ENCODE measurements at regions not wholly inside any gene's neighbourhood (a gene's known extent, or its start where the extent isn't known, plus 50 kb on each side); places are given as distances from the start of the nearest gene placed in this dataset.

GRCh38 chr10:55858730-55859129 lies 502.3 kb downstream of the ZWINT start:
- no peaks in the 10 kb centered on the region for H3K4me1 ChIP-seq (ENCODE audit: insufficient read depth, low read length)
- no peak overlapping the region for H3K4me3 ChIP-seq (ENCODE audit: low read length)
- BruUV-seq (replicated peaks): no TSS peak
- no peaks in the 10 kb centered on the region for H3F3A ChIP-seq (ENCODE audit: low read length, unreplicated experiment)
- no peaks in the 10 kb centered on the region for H3K79me2 ChIP-seq (ENCODE audit: low read length)
- no peaks in the 10 kb centered on the region for H4K20me1 ChIP-seq (ENCODE audit: low read length)
- peaks cover 10% of the 10 kb centered on the region; the same call in 1 of the 2 replicates for H3K9me3 ChIP-seq (ENCODE audit: low read length)
- DNase-seq (no peak), ATAC-seq (peak; percentile 90)
- no peak overlapping the region for H2AFZ ChIP-seq (ENCODE audit: low read length)
- intact Hi-C loops (cut with micrococcal nuclease): no loop called here
- H3K27ac ChIP-seq (ENCODE audit: low read length): no peak overlapping the region
- no peak overlapping the region for H3K9ac ChIP-seq (ENCODE audit: low read length)
- CTCF ChIA-PET: no interaction called here
- H3K9me2 ChIP-seq (replicated peaks; ENCODE audit: low read length): no peaks in the 10 kb centered on the region
- H3K4me2 ChIP-seq (ENCODE audit: low read length): no peak overlapping the region
- H3K36me3 ChIP-seq (ENCODE audit: low read depth, low read length): no peaks in the 10 kb centered on the region
- POLR2A ChIA-PET (ENCODE audit: unreplicated experiment): no interaction called here
- TF ChIP-seq EZH2 (IDR thresholded peaks at IDR 0.05; ENCODE audit: low read length, unreplicated experiment) (no peak), EZH2phosphoT487 (IDR thresholded peaks at IDR 0.05; ENCODE audit: borderline replicate concordance, low read length) (no peak)
- H3K27me3 ChIP-seq (ENCODE audit: low read length): no peaks in the 10 kb centered on the region

GRCh38 chr10:55852900-55853299 lies 508.2 kb downstream of the ZWINT start:
- ChIA-PET POLR2A (ENCODE audit: unreplicated experiment) (no interaction called here), CTCF (no interaction called here)
- Histone ChIP-seq H2AFZ (ENCODE audit: low read length) (no peak overlapping the region), H3K4me1 (ENCODE audit: insufficient read depth, low read length) (no peaks in the 10 kb centered on the region), H3K4me3 (ENCODE audit: low read length) (no peak overlapping the region), H3K4me2 (ENCODE audit: low read length) (no peak overlapping the region), H3K79me2 (ENCODE audit: low read length) (no peaks in the 10 kb centered on the region), H3K36me3 (ENCODE audit: low read depth, low read length) (no peaks in the 10 kb centered on the region), H3K27ac (ENCODE audit: low read length) (no peak overlapping the region), H3F3A (ENCODE audit: low read length, unreplicated experiment) (no peaks in the 10 kb centered on the region), H3K9ac (ENCODE audit: low read length) (no peak overlapping the region), H3K9me3 (ENCODE audit: low read length) (no peaks in the 10 kb centered on the region), H4K20me1 (ENCODE audit: low read length) (no peaks in the 10 kb centered on the region), H3K27me3 (ENCODE audit: low read length) (no peaks in the 10 kb centered on the region), H3K9me2 (replicated peaks; ENCODE audit: low read length) (no peaks in the 10 kb centered on the region)
- no peak for ATAC-seq
- no peak for DNase-seq
- no TSS peak for BruUV-seq (replicated peaks)
- TF ChIP-seq EZH2phosphoT487 (IDR thresholded peaks at IDR 0.05; ENCODE audit: borderline replicate concordance, low read length) (no peak), CTCF (conservative IDR thresholded peaks at IDR 0.05; ENCODE audit: low read depth, low read length) (no peak), EZH2 (IDR thresholded peaks at IDR 0.05; ENCODE audit: low read length, unreplicated experiment) (no peak)
- intact Hi-C loops (cut with micrococcal nuclease): no loop called here

GRCh38 chr10:55837273-55837672 lies 523.8 kb downstream of the ZWINT start:
- no peak overlapping the region for H2AFZ ChIP-seq (ENCODE audit: low read length)
- no peak overlapping the region for H3K27ac ChIP-seq (ENCODE audit: low read length)
- H3K36me3 ChIP-seq (ENCODE audit: low read depth, low read length): no peaks in the 10 kb centered on the region
- no TSS peak for BruUV-seq (replicated peaks)
- no peak for ATAC-seq
- DNase-seq: no peak
- no peaks in the 10 kb centered on the region for H3F3A ChIP-seq (ENCODE audit: low read length, unreplicated experiment)
- no peaks in the 10 kb centered on the region for H3K79me2 ChIP-seq (ENCODE audit: low read length)
- ChIA-PET POLR2A (ENCODE audit: unreplicated experiment) (interaction anchor here (0.7 kb wide), 1 partner anchor 127 kb away, joined by 3 read pairs; no protein-coding TSS in a partner anchor), CTCF (no interaction called here)
- no peaks in the 10 kb centered on the region for H3K9me3 ChIP-seq (ENCODE audit: low read length)
- H3K9me2 ChIP-seq (replicated peaks; ENCODE audit: low read length): no peaks in the 10 kb centered on the region
- TF ChIP-seq EZH2phosphoT487 (IDR thresholded peaks at IDR 0.05; ENCODE audit: borderline replicate concordance, low read length) (no peak), EZH2 (IDR thresholded peaks at IDR 0.05; ENCODE audit: low read length, unreplicated experiment) (no peak), CTCF (conservative IDR thresholded peaks at IDR 0.05; ENCODE audit: low read depth, low read length) (no peak)
- no peak overlapping the region for H3K4me3 ChIP-seq (ENCODE audit: low read length)
- H3K4me2 ChIP-seq (ENCODE audit: low read length): no peak overlapping the region
- no peak overlapping the region for H3K9ac ChIP-seq (ENCODE audit: low read length)
- H3K27me3 ChIP-seq (ENCODE audit: low read length): no peaks in the 10 kb centered on the region
- no peaks in the 10 kb centered on the region for H4K20me1 ChIP-seq (ENCODE audit: low read length)
- H3K4me1 ChIP-seq (ENCODE audit: insufficient read depth, low read length): no peaks in the 10 kb centered on the region
- intact Hi-C loops (cut with micrococcal nuclease): no loop called here
